HG03139 (cell line): ENCODE measurements at regions not wholly inside any gene's neighbourhood (a gene's known extent, or its start where the extent isn't known, plus 50 kb on each side); places are given as distances from the start of the nearest gene placed in this dataset.

Experiments
- ATAC-seq: cut with Tn5 transposase; IDR thresholded peaks from one replicate; pipeline ENCODE4 v1.9.1; 2021; ENCODE audit not compliant: unreplicated experiment

DNA sequence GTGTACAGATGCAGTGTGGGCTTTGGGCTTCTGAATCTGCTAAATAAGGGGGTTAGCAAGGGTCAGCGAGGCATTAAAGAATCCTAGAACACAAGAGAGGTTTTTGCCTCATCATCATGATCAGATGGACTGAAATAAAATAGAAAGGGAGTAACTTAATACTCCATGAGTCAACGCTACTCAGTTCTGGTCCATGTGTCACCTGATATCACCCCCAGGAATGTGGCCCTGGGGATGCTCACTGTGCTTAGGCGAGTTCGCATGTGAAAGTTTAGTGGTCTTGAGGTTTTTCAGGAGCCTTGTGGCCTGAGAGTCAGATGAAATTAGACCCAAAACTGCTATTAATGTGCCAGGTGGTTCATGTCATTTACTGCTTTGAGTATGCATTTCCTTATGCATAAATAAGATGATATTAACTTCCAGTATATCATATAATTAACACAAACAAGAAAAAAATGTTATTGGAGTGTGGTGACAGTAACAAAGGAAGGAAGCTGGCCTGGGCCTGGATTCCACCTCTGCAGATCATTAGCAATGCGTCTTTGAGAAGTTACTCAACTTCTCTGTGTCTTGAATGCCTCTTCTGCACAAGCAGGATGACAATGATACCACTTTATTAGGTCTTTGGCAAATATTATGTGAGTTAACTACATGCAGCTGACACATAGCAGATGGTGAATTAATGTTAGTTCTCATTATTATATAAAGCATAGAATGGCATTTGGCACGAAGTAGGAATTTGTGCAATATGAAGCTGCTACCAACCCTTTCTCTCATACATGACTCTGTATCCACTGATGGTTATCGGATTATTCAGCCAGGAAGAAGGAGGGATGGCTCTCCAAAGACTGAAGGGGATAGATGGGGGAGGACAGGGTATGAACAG, 1272.6 kb downstream of the AACS start:
- no peak for ATAC-seq

GRCh38 chr12:126342866-126343265, 1277.6 kb downstream of the AACS start:
- no peak for ATAC-seq

GRCh38 chr12:126343321-126343720, 1278.1 kb downstream of the AACS start:
- no peak for ATAC-seq

DNA sequence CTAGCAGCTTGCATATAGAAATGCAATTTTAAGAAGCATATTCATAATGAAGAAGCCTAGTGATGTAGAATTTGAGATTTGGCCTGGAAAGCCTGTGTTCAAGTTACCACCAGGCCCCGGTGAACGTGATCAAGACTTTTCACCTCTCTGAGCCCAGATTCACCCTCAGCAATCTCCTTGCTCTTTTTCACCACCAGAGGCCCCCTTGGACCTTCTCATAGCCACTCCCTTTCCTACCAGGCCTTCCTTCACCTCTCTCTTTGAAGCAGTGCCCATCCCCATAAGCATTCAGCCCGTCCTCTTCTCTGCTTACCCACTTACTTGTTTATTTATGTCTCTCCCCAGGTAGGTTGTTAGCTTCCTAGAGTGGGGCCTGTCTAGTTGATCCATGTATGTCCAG, 1280.9 kb downstream of the AACS start:
- ATAC-seq, result no peak

DNA sequence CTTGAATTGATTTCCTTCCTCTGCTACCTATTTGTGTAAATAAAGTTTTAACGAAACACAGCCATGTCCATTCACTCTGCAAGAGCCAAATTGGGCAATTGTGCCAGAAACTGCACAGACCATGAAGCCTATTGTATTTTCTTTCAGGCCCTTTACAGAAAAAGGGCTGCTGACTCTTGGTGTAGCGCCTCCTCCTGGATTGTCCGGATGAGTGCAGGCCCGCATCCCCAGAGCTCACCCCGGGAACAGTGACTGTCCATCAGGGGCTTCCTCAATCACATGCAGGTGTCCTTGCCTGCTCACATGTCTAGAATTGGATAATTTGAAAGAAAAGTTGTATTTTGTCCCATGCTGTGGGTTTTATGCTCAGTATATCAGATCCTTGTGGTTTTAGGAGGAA, 1282.2 kb downstream of the AACS start:
- ATAC-seq, result no peak

- no peak for ATAC-seq
These were observed 1284.1 kb downstream of the AACS start for GRCh38 chr12:126349383-126349782.

GRCh38 chr12:126353604-126354003, 1288.4 kb downstream of the AACS start:
- ATAC-seq, result no peak

- no peak for ATAC-seq
These were observed 1289.4 kb downstream of the AACS start for GRCh38 chr12:126354633-126355032.

DNA sequence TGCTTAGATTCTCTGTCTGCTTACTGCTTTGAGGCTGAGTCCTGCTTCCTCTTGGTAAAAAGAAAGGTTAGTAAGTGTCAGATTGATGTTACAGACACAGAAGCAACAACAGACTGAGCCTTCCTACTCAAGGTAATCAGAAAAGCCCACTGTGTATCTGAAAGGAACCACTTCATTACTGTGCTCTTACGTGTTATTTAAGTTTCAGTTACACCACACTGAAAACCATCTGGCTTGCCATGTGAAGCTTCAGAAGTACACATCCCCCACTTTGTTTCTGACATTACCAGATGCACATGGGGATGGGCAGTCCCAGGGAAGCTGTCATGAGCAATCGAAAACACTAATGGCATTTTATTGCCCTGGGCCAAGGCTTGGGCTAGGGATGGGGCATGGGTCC, 1290.1 kb downstream of the AACS start:
- ATAC-seq, result no peak

DNA sequence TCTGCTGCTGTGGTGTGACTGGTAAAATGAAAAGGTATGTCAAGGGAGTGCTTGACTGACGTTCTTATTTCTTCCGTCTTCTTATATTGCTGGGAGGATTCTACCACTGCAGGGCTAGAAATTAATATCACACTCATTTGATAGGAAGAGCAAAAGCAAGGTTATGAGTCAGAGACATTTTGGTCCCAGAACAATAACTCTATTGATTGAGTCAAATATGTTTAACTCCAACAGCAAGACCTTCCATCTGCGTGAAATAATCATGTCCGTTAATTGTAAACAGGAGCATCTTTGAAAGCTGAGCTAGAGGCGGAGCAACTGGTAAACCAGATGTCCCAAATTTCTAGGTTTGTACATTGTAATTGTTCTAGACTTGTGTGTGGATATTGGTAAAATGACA, 1293.6 kb downstream of the AACS start:
- ATAC-seq, result no peak

DNA sequence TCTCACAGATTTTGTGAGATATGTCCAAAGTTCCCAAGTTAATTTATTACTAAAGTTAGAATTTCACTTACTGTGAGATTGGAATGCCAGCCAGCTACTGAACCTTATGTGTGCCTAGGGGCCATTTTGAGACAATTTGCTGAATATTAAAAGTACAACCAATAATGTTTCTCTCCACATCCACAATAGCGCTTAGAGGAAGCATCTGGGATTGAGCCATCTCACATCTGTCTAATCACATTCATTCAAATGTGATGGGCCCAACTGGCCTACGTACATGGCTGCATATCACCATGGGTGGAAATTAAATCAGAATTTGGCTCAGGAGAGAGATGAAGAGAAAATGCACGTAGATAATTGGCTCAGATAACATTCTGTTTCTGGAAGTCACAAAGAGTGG, 1294.0 kb downstream of the AACS start:
- no peak for ATAC-seq

GRCh38 chr12:126361804-126362203, 1296.6 kb downstream of the AACS start:
- ATAC-seq, result no peak

DNA sequence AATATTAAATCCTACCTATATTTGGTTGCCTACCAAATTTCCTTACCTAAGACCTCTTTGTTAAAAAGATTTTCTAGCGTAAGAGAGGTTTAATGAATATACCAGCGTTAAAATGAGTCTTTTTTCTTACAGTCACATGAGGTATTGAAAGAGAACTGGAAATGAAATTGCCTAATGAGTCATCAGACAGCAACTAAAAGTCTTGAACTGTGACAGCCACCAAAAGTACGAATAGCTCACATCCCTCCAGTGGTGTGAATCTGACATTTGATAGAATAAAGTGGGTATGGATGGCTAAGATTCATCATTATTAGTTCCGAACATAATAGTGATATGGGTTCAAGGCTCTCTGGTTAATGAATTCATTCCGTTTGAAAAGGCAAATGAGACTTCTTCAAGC, 1297.3 kb downstream of the AACS start:
- ATAC-seq, result no peak

- ATAC-seq, result no peak
These were observed 1297.7 kb downstream of the AACS start for GRCh38 chr12:126362964-126363363.

DNA sequence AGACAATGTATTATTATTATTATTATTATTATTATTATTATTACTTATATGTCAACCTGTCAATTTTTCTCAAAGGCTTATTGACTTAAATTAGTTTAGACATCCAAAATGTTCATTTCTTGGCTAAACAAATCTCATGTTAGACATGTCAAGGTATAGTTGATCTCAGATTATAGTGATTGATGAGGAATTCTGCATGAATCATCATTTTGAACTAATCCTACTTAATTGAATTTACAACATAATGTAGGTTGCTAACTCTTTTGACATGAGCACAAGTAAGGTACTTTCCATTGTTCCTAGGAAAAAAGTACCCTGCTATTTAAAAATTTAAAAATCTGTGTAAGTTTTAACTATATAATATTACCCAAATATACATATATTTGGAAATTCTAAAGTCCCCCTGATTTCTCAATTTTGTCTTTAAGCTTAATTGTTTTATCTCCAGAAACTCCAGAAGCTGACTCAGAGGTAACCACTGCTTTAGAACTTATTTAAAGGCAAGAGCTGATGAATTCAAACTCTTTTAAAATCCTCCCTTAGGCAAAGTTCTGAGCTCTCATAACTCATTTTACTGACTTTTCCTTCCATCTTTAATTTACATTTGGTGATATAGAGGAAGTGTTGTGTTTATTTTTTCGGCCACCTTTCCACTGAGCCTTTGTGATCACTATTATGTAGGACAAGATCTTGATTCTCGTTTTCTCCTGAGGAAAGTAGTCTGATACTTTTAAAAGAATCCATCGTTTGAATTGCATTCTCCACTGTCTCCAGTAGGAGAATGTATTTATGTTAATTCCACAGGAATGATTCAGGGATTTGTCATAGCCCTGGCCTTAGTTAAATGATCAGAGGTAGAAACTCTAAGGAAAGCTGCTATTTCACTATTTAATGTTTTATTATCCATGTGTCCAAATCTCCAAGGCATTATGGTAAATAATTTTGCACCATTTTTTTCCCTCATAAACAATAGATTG, 1304.5 kb downstream of the AACS start:
- ATAC-seq, result no peak

DNA sequence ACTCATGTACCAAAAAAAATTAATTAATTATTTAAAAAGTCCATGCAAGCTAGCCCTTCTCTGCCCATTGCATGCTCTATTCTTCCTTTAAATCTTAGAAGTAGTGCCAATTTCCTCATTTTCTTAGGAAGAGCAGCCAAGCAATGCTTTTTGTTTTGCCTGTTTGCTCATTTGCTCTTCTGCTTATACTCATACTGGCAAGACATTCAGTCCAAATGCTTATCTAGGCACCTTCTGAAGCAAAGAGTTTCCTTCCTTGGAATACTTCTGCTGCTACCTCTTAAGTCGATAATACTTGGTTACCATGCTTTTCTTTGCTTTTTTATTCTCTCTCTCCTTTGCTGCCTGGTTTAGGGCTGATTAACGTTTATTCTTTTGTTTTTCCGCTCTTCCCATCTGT, 1318.3 kb downstream of the AACS start:
- no peak for ATAC-seq

DNA sequence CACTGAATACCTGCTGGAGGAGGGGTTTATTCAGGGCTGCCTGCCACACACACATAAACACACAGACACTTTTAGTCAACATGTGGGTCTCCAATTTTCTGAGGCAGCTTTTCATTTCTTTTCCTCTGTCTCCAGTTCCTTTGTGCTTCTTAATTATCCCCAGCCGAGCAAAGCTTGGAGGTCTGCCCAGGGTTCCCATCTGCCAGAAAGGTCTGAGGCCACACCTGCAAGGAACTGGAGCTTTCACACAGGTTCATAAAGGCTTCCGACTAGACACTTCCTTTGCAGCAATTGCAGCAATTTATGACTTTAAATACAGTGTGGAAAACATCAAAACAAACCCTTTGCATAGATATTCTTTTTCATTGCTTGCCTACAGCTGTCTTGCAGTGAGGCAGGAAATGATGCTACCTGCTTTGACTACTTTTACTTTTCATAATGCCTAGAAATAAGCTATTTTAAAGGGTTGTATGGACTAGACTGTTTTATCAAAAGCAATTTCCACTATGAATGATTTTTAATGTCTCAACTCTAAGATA, 1318.9 kb downstream of the AACS start:
- no peak for ATAC-seq

GRCh38 chr12:126385785-126386184, 1320.5 kb downstream of the AACS start:
- ATAC-seq, result no peak

DNA sequence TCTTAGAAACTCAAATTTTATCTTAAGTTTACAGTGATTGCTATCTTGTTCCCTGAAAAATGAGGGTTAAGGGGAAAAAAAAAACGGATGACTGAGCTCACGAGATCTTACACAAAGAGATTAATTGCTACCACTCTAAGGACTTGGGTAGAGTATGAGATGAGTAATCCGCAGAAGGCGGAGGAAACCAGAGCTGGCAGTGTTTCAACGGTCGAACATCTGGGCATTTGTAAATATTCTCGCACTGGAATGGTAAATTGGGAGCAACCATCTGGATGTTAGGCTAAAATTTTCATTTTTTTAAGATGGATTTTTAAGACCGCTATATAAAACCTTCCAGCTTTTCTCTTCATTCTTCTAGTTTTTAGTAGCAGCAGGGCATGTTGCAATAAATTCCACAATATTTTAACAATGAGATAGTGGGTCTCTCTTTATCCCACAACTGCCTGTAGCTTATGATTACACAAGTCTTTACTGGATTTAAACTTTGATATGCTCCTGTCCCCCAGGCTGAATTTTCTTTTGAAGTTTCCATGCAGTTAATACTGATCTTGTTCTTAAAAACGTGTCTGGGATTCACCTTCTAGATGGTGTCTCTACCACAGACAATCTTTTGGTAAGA, 1324.1 kb downstream of the AACS start:
- ATAC-seq, result no peak

GRCh38 chr12:126389961-126390360, 1324.7 kb downstream of the AACS start:
- no peak for ATAC-seq

DNA sequence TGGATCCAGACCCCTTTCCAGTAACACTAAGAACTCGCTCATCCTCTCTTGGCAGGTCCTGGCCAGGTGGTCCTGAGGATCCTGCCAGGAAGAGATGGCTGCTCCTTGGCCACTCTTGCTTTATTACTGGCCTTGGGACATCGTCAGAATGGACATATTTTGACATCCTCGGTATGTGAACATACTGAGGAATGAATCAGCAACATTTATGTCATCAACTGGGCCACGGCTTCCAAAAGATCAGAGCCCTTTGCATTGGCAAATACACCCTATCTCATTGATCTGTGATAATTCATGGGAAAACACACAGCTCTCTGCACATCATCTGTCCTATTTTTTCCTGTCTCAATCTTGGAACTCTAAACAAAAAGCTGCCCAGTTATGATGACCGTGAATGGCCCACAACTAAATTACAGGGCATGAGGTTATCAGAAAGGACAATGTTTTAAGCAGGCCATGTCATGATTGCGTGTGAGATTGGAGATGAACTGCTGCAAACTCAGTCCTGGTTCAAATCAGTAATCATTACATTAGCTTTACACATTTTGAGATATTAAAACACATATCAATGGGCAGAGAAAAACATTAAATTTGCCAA, 1325.8 kb downstream of the AACS start:
- ATAC-seq, result no peak
